IPS-18a (cell line): ENCODE measurements at regions not wholly inside any gene's neighbourhood (a gene's known extent, or its start where the extent isn't known, plus 50 kb on each side); places are given as distances from the start of the nearest gene placed in this dataset.

Source experiments
- H3K27ac ChIP-seq: one replicate; pipeline ENCODE4 v1.5.1; 2013; ENCODE audit warnings: low read length
- H3K27me3 ChIP-seq: one replicate; pipeline ENCODE4 v1.6.1; 2013; ENCODE audit warnings: mild to moderate bottlenecking, low read length; ENCODE audit not compliant: control insufficient read depth, insufficient read depth
- H3K36me3 ChIP-seq: one replicate; pipeline ENCODE4 v1.6.1; 2013; ENCODE audit warnings: low read depth, low read length; ENCODE audit not compliant: control insufficient read depth
- H3K4me1 ChIP-seq: one replicate; pipeline ENCODE4 v1.6.1; 2013; ENCODE audit warnings: low read depth, low read length; ENCODE audit not compliant: control insufficient read depth
- H3K4me3 ChIP-seq: one replicate; pipeline ENCODE4 v1.5.1; 2013; ENCODE audit warnings: low read length
- H3K9ac ChIP-seq: one replicate; pipeline ENCODE4 v1.6.1; 2013; ENCODE audit warnings: mild to moderate bottlenecking, low read length, moderate library complexity
- H3K9me3 ChIP-seq: one replicate; pipeline ENCODE4 v1.6.1; 2013; ENCODE audit warnings: low read depth, low read length; ENCODE audit not compliant: control insufficient read depth

- no peaks in the 10 kb centered on the region for H3K36me3 ChIP-seq
- H3K9me3 ChIP-seq, result no peaks in the 10 kb centered on the region
- H3K27ac ChIP-seq, result no peak overlapping the region
- peaks cover 4% of the 10 kb centered on the region for H3K4me1 ChIP-seq
- no peak overlapping the region for H3K9ac ChIP-seq
- no peak overlapping the region for H3K4me3 ChIP-seq
- no peaks in the 10 kb centered on the region for H3K27me3 ChIP-seq
Observed at GRCh38 chr3:180185650-180186049, 148.9 kb upstream of the PEX5L start.

- Histone ChIP-seq H3K27me3 (no peaks in the 10 kb centered on the region), H3K4me1 (no peaks in the 10 kb centered on the region), H3K27ac (no peak overlapping the region), H3K4me3 (no peak overlapping the region), H3K36me3 (no peaks in the 10 kb centered on the region), H3K9me3 (no peaks in the 10 kb centered on the region), H3K9ac (no peak overlapping the region)
Observed at GRCh38 chr3:180188512-180189309, 152.0 kb upstream of the PEX5L start.

- Histone ChIP-seq H3K9ac (no peak overlapping the region), H3K27ac (no peak overlapping the region), H3K4me3 (no peak overlapping the region), H3K4me1 (no peaks in the 10 kb centered on the region), H3K27me3 (no peaks in the 10 kb centered on the region), H3K36me3 (no peaks in the 10 kb centered on the region), H3K9me3 (no peaks in the 10 kb centered on the region)
Observed at GRCh38 chr3:180189310-180189648, 152.5 kb upstream of the PEX5L start.

GRCh38 chr3:180196658-180197057, 159.9 kb upstream of the PEX5L start:
- Histone ChIP-seq H3K4me1 (no peaks in the 10 kb centered on the region), H3K4me3 (no peak overlapping the region), H3K9ac (no peak overlapping the region), H3K9me3 (no peaks in the 10 kb centered on the region), H3K36me3 (no peaks in the 10 kb centered on the region), H3K27me3 (no peaks in the 10 kb centered on the region), H3K27ac (no peak overlapping the region)

- Histone ChIP-seq H3K27ac (no peak overlapping the region), H3K9ac (no peak overlapping the region), H3K9me3 (no peaks in the 10 kb centered on the region), H3K36me3 (no peaks in the 10 kb centered on the region), H3K4me1 (no peaks in the 10 kb centered on the region), H3K4me3 (no peak overlapping the region), H3K27me3 (no peaks in the 10 kb centered on the region)
Observed at GRCh38 chr3:180199417-180199995, 162.8 kb upstream of the PEX5L start.

- Histone ChIP-seq H3K4me1 (no peaks in the 10 kb centered on the region), H3K4me3 (no peak overlapping the region), H3K9ac (no peak overlapping the region), H3K9me3 (peaks cover 6% of the 10 kb centered on the region), H3K36me3 (no peaks in the 10 kb centered on the region), H3K27ac (no peak overlapping the region), H3K27me3 (no peaks in the 10 kb centered on the region)
Observed at GRCh38 chr3:180215866-180216265, 179.1 kb upstream of the PEX5L start.

- Histone ChIP-seq H3K4me3 (no peak overlapping the region), H3K27me3 (no peaks in the 10 kb centered on the region)
Observed at GRCh38 chr3:180223268-180223667, 186.5 kb upstream of the PEX5L start.

GRCh38 chr3:180229113-180229512, 192.4 kb upstream of the PEX5L start:
- peaks cover 45% of the 10 kb centered on the region for H3K9me3 ChIP-seq
- no peak overlapping the region for H3K27ac ChIP-seq
- H3K27me3 ChIP-seq, result no peaks in the 10 kb centered on the region
- no peak overlapping the region for H3K4me3 ChIP-seq
- H3K36me3 ChIP-seq, result no peaks in the 10 kb centered on the region
- no peaks in the 10 kb centered on the region for H3K4me1 ChIP-seq
- no peak overlapping the region for H3K9ac ChIP-seq

More at GRCh38 chr3:180223268-180223667, 186.5 kb upstream of the PEX5L start:
- Histone ChIP-seq H3K4me1 (no peaks in the 10 kb centered on the region), H3K9ac (no peak overlapping the region), H3K27ac (no peak overlapping the region), H3K36me3 (no peaks in the 10 kb centered on the region), H3K9me3 (peaks cover 15% of the 10 kb centered on the region)

- Histone ChIP-seq H3K27ac (no peak overlapping the region), H3K4me1 (no peaks in the 10 kb centered on the region), H3K9me3 (peaks cover 4% of the 10 kb centered on the region), H3K27me3 (no peaks in the 10 kb centered on the region), H3K36me3 (no peaks in the 10 kb centered on the region), H3K4me3 (no peak overlapping the region), H3K9ac (no peak overlapping the region)
Observed at GRCh38 chr3:180239939-180240338, 203.2 kb upstream of the PEX5L start.

GRCh38 chr3:180246688-180247195, 210.0 kb upstream of the PEX5L start:
- H3K4me3 ChIP-seq, result no peak overlapping the region
- H3K27ac ChIP-seq, result no peak overlapping the region
- H3K4me1 ChIP-seq, result peaks cover 16% of the 10 kb centered on the region

GRCh38 chr3:180250172-180250571, 213.4 kb upstream of the PEX5L start:
- no peaks in the 10 kb centered on the region for H3K36me3 ChIP-seq
- no peaks in the 10 kb centered on the region for H3K27me3 ChIP-seq
- no peak overlapping the region for H3K27ac ChIP-seq
- H3K4me1 ChIP-seq, result peaks cover 16% of the 10 kb centered on the region
- no peaks in the 10 kb centered on the region for H3K9me3 ChIP-seq
- H3K4me3 ChIP-seq, result no peak overlapping the region
- H3K9ac ChIP-seq, result no peak overlapping the region

More at GRCh38 chr3:180246688-180247195, 210.0 kb upstream of the PEX5L start:
- H3K9ac ChIP-seq, result no peak overlapping the region
- no peaks in the 10 kb centered on the region for H3K36me3 ChIP-seq
- no peaks in the 10 kb centered on the region for H3K27me3 ChIP-seq
- H3K9me3 ChIP-seq, result no peaks in the 10 kb centered on the region

- Histone ChIP-seq H3K27ac (no peak overlapping the region), H3K9me3 (no peaks in the 10 kb centered on the region), H3K9ac (no peak overlapping the region), H3K4me1 (peaks cover 1% of the 10 kb centered on the region), H3K36me3 (no peaks in the 10 kb centered on the region), H3K4me3 (no peak overlapping the region), H3K27me3 (no peaks in the 10 kb centered on the region)
Observed at GRCh38 chr3:180252683-180253082, 215.9 kb upstream of the PEX5L start.
